GM18951 (cell line): ENCODE measurements at regions not wholly inside any gene's neighbourhood (a gene's known extent, or its start where the extent isn't known, plus 50 kb on each side); places are given as distances from the start of the nearest gene placed in this dataset.

Source experiments
- POLR2A ChIP-seq: IDR thresholded peaks from 4 replicates; pipeline ENCODE4 v1.6.1; 2011; ENCODE audit warnings: mild to moderate bottlenecking; ENCODE audit not compliant: insufficient read length, insufficient read depth; ENCODE audit errors: extremely low read depth
- in situ Hi-C: fragments of 300-500 bp; cut with MboI; formaldehyde crosslinking; loops from one replicate; pipeline ENCODE4 v1.12.0; 2022; ENCODE audit warnings: low sequenced_read_pairs, mixed read lengths, inconsistent platforms; ENCODE audit not compliant: unreplicated experiment

DNA sequence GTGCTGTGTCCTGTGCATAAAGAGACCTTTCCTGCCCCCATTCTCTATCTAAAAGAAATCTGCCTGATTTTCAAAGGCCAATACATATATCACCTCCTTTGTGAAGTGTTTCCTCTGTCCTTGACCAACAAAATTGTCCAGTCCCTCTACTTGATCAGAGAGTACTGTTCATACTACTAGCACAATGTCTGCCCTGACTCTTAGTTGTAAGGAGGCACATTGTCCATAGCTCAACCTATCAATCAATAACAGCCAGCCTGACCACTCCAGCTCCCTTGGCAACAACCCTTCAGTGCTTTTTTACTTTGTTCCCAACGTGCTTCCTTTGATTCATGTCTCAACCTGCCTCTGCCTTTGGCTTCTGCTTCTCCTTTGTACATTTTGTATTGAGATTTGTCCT is 398.9 kb downstream of the TRIB2 start:
- in situ Hi-C loops: no loop called here
- TF ChIP-seq POLR2A: no peak

DNA sequence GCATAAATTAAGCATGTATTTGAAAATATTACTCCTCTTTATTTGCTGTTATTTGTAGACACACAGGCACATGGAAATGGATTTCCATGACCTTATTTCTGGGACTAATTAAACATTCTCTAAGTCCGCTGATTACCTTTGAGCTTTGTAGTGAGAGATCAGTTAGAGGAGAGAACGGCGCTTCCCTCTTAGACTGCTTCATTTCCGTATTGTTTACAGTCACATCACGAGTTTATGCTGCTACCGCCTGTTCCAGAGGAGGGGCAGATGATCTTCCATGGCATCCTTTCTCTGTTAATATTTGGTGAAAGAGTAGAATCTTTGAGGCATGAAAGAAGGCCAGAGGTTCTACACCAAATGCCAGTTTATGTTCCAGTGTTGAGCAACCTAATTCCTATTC is 404.4 kb downstream of the TRIB2 start:
- in situ Hi-C loops: no loop called here
- no peak for TF ChIP-seq POLR2A

DNA sequence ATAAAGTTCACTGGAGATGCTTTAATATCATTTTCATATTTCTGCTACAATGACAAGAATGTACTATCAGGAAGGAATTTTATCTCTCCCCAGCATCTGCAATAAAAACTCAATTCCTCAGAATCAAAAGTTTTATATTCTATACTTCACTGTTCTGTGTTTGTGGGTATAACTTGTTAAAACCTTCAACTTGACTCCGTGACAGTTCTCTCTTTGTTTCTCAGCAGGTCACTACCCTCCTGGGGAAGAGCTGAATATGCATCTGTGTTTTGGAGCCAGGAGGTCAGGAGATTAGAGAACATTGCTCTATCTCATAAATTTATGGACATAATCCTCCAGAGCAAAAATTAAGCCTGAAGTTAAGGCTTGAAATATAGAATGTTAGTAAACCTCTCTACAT is 411.4 kb downstream of the TRIB2 start:
- in situ Hi-C loops: no loop called here
- no peak for TF ChIP-seq POLR2A

DNA sequence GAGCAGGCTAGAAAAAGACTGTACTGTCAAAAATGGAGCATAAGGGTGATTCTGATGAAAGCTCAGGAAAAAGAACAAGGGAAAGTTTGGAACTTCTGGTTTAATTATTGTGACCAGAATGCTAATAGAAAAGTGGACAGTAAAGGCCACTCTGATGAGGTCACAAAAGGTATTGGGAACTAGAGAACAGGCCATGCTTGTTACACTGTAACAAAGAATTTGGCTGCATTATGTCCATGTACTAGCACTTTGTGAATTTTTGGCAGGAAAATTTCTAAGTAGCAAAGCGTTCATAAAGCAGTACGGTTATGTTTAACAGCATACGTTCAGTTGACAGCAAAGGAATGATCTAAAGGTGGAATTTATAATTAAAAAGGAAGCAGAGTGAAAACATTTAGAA is 418.6 kb downstream of the TRIB2 start:
- in situ Hi-C loops: no loop called here
- TF ChIP-seq POLR2A: no peak

DNA sequence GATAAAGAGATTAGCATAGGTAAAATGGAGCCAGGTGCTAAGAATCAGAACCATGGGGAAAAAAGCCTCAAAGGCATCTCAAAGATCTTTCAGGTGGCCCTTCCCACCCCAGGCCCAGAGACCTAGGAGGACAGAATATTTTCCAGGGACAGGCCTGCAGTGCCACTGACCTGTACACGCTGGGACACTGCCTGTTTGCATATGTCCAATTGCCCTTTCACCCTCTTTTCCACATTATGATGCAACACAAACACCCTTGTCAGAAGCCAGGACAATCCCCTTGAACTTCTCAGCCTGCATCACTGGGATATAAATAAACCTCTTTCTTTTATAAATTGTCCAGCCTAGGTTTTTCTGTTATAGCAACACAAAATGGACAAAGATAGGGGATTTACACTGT is 419.1 kb downstream of the TRIB2 start:
- TF ChIP-seq POLR2A: no peak
- in situ Hi-C loops: no loop called here

DNA sequence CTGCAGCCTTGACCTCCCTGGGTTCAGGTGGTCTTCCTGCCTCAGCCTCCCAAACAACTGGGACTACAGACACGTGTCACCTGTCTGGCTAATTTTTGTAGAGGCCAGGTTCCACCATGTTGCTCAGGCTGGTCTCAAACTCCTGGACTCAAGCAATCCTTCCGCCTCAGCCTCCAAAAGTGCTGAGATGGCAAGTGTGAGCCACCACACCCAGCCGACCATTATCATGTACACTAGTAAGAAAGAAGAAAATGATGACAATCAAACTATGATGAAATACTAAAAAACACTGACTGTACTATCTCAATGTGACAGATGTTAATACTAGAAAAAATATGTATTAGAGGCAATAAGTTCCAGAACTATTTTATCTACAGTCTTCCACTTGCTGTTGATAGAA is 420.9 kb downstream of the TRIB2 start:
- in situ Hi-C loops: no loop called here
- no peak for TF ChIP-seq POLR2A

DNA sequence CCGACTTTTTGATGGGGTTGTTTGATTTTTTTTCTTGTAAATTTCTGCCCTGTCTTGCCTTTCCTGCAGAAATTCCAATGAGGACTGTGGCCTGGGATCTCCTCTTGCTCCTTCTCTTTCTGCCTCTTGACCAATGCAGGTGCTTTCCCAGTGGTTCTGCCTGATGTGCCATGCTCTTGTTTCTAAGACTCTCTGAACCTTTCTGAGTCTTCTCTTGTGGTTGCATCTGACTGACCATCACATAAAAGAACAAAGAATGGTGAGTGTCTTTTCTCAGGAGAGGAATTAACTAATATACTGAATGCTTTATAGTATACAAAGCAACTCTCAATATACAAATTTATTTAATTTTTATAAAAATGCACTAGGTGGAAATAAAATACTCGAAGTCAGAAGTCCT is 424.6 kb downstream of the TRIB2 start:
- in situ Hi-C loops: no loop called here
- no peak for TF ChIP-seq POLR2A

DNA sequence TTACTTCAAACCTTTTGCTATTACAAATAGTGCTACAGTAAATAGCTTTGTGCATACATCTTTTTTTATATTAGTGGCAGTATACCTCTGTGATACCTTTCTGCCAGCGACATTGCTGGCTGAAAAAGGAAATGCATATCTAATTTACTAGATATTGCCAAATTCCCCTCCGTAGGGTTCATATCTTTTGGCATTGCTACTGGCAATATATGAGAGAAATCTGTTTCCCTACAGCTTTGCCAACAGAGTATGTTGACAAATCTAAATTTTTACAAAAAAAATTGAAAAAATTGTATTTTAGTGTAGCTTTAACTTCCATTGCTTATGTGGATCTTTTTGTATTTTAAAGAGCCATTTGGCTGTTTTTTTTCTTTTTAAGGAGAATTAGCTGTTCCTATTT is 426.7 kb downstream of the TRIB2 start:
- in situ Hi-C loops: no loop called here
- no peak for TF ChIP-seq POLR2A

DNA sequence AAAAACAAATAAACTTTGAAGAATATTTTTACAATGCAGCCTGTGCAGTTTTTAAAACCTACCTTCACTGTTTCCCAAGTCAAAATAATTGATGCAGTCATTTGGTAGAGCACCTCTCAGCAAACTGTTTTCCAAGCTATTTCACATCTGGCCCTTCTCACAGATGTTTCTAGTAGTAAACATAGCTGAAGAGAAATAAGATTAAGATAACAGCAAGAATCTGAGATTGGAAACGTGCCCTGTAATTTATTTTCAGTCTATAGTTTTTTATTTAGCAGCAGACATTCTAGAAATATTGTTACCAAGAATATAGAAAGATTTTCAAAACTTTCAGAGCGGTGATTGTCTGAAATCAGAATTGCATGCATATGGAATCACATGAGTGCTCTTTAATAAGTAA is 440.2 kb downstream of the TRIB2 start:
- in situ Hi-C loops: no loop called here
- TF ChIP-seq POLR2A: no peak

DNA sequence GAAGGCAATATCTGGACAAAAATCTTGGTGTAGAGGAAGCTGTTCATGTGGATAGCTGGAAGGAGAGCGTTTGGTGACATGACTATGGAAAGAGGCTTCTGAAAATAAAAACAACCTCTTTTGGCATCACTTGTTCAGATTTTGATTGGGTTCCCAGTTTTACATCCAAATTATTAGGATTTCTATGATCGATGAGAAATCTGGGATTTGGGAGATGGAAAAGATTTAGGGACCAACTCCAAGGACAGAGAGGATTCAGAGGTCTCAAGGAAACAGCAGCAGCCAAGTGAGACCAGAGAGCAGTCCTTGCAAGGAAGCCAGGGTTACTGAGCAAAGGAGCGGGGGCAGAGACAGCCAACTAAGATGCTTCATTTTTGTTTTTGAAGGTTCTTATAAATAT is 441.7 kb downstream of the TRIB2 start:
- no peak for TF ChIP-seq POLR2A
- in situ Hi-C loops: no loop called here

DNA sequence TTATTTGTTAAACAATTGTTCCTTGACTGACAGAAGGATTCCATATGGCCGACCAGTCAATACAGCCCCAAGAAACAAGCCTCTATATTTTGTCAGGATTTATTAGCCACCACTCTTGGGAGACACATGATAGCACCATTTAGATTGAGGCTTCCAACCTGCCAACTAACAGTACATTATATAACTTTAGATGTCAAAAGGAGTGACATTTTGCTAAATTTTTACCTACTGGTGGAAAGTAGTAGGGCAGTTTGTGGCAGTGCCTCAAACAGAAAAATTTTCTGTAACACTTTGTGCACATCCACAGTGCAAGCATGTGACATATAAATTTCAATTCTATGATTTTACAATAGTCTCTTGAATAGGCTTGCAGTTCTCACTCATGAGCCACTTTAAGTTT is 464.0 kb downstream of the TRIB2 start:
- in situ Hi-C loops: no loop called here

DNA sequence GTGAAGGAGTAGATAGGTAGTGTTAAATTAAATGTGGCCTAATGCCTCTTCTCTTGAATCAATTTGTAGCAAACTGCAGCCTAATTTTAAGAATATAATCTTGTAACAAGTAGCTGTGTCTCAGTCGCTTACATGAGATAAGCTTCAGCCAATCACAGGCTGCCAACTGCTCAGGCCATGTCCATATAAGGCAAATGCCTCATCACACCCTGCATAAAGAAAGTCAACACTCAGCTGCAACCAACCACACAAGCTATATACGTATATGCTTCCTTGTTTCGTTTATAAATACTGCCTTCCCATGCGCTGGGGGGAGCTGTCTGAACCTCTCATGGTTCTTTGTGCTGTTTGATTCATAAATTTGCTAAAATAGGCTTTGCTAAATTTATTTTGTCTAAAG is 476.3 kb downstream of the TRIB2 start:
- TF ChIP-seq POLR2A: no peak
- in situ Hi-C loops: no loop called here

More for the DNA sequence above, 464.0 kb downstream of the TRIB2 start:
- no peak for TF ChIP-seq POLR2A

DNA sequence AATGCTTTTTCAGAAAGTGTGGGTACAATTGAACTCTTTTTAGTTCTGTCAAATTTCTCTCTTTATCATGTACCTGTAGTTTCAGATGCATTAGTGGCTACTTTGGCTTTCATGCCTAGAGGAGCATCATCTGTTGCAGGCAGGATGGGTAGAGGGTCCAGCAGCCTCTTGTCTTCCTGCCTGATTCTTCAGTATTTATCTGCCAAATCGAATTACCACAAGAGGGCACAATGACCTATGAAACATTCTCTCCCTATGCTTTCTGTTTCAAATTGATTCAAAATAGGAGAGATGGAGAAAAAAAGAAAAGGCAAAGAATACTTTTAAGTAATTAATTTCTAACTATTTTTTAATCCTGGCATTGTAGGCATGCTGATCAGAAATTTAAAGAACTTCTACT is 477.2 kb downstream of the TRIB2 start:
- TF ChIP-seq POLR2A: no peak
- in situ Hi-C loops: no loop called here

DNA sequence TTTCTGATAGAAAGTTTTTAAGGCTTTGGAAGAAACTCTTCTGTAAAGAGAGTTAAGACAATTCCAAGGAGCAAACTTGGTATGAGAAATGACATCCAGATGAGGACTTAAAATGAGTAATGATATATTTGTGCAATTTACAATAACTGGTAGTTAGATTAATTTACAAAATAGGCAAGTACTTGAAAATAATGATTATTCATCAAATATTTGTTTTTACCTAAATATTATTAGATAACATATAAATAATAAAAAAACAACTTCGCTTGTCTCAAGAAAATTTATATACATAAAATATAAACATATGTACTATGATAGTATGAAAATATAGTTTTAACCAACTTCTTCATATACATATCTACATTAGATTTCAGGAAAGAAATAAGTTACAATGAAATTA is 478.5 kb downstream of the TRIB2 start:
- TF ChIP-seq POLR2A: no peak
- in situ Hi-C loops: no loop called here

DNA sequence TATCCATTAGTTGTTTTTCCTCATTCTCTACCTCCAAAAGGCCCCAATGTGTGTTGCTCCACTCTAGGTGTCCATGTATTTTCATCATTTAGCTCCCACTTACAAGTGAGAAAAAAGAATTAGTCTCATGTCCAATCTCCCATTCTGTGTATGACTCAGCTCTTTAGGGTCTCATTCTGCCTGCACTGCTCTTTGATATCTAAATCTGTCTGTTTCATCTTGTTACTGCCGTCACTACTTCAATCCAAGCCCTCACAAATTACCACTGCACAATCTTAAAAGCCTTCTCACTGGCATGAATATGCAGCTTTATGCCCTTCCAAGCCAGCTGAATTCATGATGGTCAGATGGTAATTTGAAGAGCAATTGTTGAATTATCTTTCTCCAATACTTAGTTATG is 480.5 kb downstream of the TRIB2 start:
- in situ Hi-C loops: no loop called here
- no peak for TF ChIP-seq POLR2A
